OCI-LY7 (cell line): ENCODE measurements at regions not wholly inside any gene's neighbourhood (a gene's known extent, or its start where the extent isn't known, plus 50 kb on each side); places are given as distances from the start of the nearest gene placed in this dataset.

Experiments used
- BruUV-seq: library from RNA; stranded (reverse); fragments of 400-500 nt; replicated peaks from 2 replicates; lab custom pipeline; 2021; lab: Mats Ljungman, UMichigan
- CTCF ChIA-PET: fragments of 300-600 bp; sonication (Branson Sonifier 250); formaldehyde crosslinking; loops from one replicate; lab custom pipeline; 2022; ENCODE audit warnings: antibody characterized with exemption; ENCODE audit not compliant: unreplicated experiment; lab: Charles Lee
- POLR2A ChIA-PET: fragments of 300-600 bp; sonication (Branson Sonifier 250); formaldehyde crosslinking; loops from one replicate; lab custom pipeline; 2022; ENCODE audit warnings: antibody characterized with exemption; lab: Charles Lee
- DNase-seq: peaks from one replicate; pipeline ENCODE4 v3.0.0-alpha.2; 2015; ENCODE audit warnings: low spot score
- H2AFZ ChIP-seq: fragments of 200-600 bp; sonication (generic), shearing (Covaris generic); 2 replicates; pipeline ENCODE4 v1.6.1; 2014; ENCODE audit warnings: mild to moderate bottlenecking, antibody characterized with exemption, low read length, moderate library complexity
- H3K27ac ChIP-seq: fragments of 200-600 bp; sonication (generic); 2 replicates; pipeline ENCODE4 v1.5.1; 2014; ENCODE audit warnings: mixed run types, low read depth, mild to moderate bottlenecking, moderate library complexity, low read length, inconsistent platforms; ENCODE audit not compliant: poor library complexity, severe bottlenecking
- H3K36me3 ChIP-seq: fragments of 200-600 bp; sonication (generic); 2 replicates; pipeline ENCODE4 v1.6.1; 2014; ENCODE audit warnings: mild to moderate bottlenecking, antibody characterized with exemption, low read length, moderate library complexity, mixed read lengths; ENCODE audit not compliant: insufficient read depth
- H3K4me1 ChIP-seq: fragments of 200-600 bp; sonication (generic); 2 replicates; pipeline ENCODE4 v1.5.1; 2014; ENCODE audit warnings: mild to moderate bottlenecking, low read length; ENCODE audit not compliant: insufficient read depth, poor library complexity, severe bottlenecking
- H3K4me2 ChIP-seq: fragments of 200-600 bp; sonication (generic); 2 replicates; pipeline ENCODE4 v1.6.1; 2014; ENCODE audit warnings: mild to moderate bottlenecking, low read length
- H3K4me3 ChIP-seq: fragments of 200-600 bp; sonication (generic); 2 replicates; pipeline ENCODE4 v1.5.1; 2014; ENCODE audit warnings: mild to moderate bottlenecking, low read depth, low read length; ENCODE audit not compliant: poor library complexity, severe bottlenecking
- H3K79me2 ChIP-seq: fragments of 200-600 bp; sonication (generic); 2 replicates; pipeline ENCODE4 v1.6.1; 2016; ENCODE audit warnings: low read depth, mild to moderate bottlenecking, low read length, moderate library complexity, mixed read lengths; ENCODE audit not compliant: insufficient read depth
- H3K9me2 ChIP-seq: fragments of 200-600 bp; sonication (generic); 2 replicates; pipeline ENCODE4 v1.6.1; 2016; ENCODE audit warnings: mild to moderate bottlenecking, low read length, mixed read lengths; ENCODE audit not compliant: insufficient read depth
- H3K9me3 ChIP-seq: fragments of 200-600 bp; sonication (generic); 2 replicates; pipeline ENCODE4 v1.6.1; 2014; ENCODE audit warnings: mild to moderate bottlenecking, mixed run types, low read length, mixed read lengths
- H4K20me1 ChIP-seq: fragments of 200-600 bp; sonication (generic); 2 replicates; pipeline ENCODE4 v1.6.1; 2014; ENCODE audit warnings: mild to moderate bottlenecking, antibody characterized with exemption, low read length, moderate library complexity, mixed read lengths; ENCODE audit not compliant: insufficient read depth
- EZH2phosphoT487 ChIP-seq: fragments of 200-600 bp; sonication (generic); IDR thresholded peaks from 2 replicates; pipeline ENCODE4 v1.6.1; 2018; ENCODE audit warnings: low read depth, borderline replicate concordance, mild to moderate bottlenecking, mixed run types, antibody characterized with exemption, low read length, moderate library complexity, mixed read lengths
- intact Hi-C: fragments of 100-400 bp; cut with micrococcal nuclease; formaldehyde crosslinking; loops from one replicate; pipeline ENCODE4 v1.10.0; 2022; ENCODE audit not compliant: unreplicated experiment
- TF ChIP-seq, protein P1 (sequence below): fragments of 200-600 bp; sonication (generic); conservative IDR thresholded peaks from 2 replicates; pipeline ENCODE4 v1.5.1; 2014; ENCODE audit warnings: mild to moderate bottlenecking, antibody characterized with exemption, low read length, moderate library complexity, mixed read lengths

DNA sequence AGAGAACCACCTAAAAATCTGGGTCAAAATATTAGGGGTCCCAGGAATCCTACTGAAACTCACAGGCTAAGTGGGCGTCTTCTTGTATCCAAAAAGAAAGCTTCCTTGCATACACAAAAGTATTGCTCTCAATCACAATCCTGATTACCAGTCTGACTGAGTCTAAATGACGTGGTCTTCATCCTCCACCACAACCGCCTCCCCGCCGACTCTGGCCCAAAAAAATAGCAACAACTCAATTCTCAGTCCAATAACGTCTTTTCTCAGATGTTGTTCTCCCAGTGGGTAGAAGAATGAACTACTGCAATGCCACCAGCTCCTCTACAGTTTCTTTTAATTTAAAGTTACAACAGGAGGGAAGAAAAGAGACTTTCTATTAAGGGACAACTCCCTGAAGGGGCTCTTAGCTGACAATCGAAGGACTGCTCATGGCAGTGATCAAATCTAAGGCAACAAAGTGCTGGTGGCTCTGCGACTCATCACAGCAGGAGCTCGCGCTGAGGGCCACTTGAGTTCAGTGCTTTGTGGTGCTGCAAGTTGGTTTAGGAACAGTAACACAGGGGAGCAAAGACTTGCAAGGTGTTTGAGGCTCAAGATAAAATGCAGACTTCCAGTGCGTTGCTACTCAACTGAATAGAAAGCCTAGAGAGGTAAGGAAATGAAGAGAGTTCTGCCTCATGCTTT is 394.1 kb downstream of the BCAT1 start:
- H4K20me1 ChIP-seq = no peaks in the 10 kb centered on the region
- no peak overlapping the region for H3K4me3 ChIP-seq
- H3K79me2 ChIP-seq = no peaks in the 10 kb centered on the region
- ChIA-PET POLR2A (interaction anchor here (0.7 kb wide), 1 partner anchor 268 kb away, joined by 6 read pairs; no protein-coding TSS in a partner anchor), CTCF (no interaction called here)
- no peaks in the 10 kb centered on the region for H3K9me3 ChIP-seq
- no peak overlapping the region for H3K4me2 ChIP-seq
- H3K27ac ChIP-seq = no peak overlapping the region
- DNase-seq = no peak
- intact Hi-C loops = no loop called here
- H3K36me3 ChIP-seq = no peaks in the 10 kb centered on the region
- H3K4me1 ChIP-seq = no peaks in the 10 kb centered on the region
- H2AFZ ChIP-seq = no peak overlapping the region
- BruUV-seq = no TSS peak
- H3K9me2 ChIP-seq = no peaks in the 10 kb centered on the region
- TF ChIP-seq, protein P1, sequence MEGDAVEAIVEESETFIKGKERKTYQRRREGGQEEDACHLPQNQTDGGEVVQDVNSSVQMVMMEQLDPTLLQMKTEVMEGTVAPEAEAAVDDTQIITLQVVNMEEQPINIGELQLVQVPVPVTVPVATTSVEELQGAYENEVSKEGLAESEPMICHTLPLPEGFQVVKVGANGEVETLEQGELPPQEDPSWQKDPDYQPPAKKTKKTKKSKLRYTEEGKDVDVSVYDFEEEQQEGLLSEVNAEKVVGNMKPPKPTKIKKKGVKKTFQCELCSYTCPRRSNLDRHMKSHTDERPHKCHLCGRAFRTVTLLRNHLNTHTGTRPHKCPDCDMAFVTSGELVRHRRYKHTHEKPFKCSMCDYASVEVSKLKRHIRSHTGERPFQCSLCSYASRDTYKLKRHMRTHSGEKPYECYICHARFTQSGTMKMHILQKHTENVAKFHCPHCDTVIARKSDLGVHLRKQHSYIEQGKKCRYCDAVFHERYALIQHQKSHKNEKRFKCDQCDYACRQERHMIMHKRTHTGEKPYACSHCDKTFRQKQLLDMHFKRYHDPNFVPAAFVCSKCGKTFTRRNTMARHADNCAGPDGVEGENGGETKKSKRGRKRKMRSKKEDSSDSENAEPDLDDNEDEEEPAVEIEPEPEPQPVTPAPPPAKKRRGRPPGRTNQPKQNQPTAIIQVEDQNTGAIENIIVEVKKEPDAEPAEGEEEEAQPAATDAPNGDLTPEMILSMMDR = no peak
- no peak for TF ChIP-seq EZH2phosphoT487

DNA sequence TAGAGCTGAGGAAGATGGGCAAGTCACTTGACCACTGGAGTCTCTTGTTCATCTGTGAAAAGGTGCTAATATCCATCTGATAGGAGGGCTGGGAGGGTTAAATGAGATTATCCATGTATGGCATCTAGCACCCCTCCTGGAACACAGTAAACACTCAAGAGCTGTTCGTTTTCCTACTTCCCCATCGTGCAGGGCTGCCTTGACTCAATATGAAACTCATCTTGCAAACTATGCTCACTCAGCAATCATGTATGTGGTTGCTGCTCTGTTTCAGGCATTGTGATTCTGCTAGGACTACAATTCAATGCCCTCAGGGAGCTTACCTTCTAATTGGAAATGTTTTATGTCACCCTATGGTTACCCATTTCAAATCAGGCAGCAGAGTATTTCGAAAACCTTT is 395.6 kb downstream of the BCAT1 start:
- no peak for DNase-seq
- Histone ChIP-seq H3K79me2 (no peaks in the 10 kb centered on the region), H4K20me1 (no peaks in the 10 kb centered on the region), H3K4me3 (no peak overlapping the region), H3K4me1 (no peaks in the 10 kb centered on the region), H3K9me3 (no peaks in the 10 kb centered on the region), H3K36me3 (no peaks in the 10 kb centered on the region), H3K27ac (no peak overlapping the region), H3K4me2 (no peak overlapping the region), H3K9me2 (no peaks in the 10 kb centered on the region), H2AFZ (no peak overlapping the region)
- CTCF ChIA-PET = no interaction called here
- no TSS peak for BruUV-seq
- POLR2A ChIA-PET = no interaction called here
- intact Hi-C loops = no loop called here
- TF ChIP-seq, protein P1 = no peak
- no peak for TF ChIP-seq EZH2phosphoT487

DNA sequence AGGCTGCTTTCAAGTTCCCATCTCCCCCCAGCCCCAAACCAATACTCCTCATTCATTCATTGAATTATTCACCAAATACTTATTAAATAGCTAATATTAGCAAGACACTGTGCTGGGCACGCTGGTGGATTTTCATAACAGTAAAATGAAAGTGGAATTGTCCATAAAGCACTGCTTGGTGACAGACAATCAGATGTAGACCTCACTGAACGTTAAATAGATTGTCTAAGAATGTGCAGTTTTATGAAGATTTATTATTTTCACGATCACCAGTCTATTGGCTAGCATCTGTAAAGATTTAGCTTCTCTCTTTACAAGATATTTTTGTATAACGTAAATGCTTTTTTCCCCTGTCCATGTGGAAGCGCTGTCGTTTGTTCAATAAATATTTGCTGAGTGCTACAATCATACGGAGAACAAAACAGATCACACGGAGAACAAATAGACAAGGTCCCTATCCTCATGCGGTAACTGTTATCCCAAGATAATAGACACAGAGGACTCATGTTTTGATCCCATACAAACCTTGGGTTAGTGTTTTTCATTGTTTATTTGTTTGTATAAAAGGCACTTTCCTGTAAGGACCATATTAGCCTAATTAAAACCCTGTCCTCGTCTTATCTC is 397.6 kb downstream of the BCAT1 start:
- TF ChIP-seq EZH2phosphoT487 = no peak
- TF ChIP-seq, protein P1 = no peak
- Histone ChIP-seq H3K9me3 (no peaks in the 10 kb centered on the region), H3K4me2 (no peak overlapping the region), H4K20me1 (no peaks in the 10 kb centered on the region), H3K36me3 (no peaks in the 10 kb centered on the region), H2AFZ (no peak overlapping the region), H3K27ac (no peak overlapping the region), H3K4me1 (no peaks in the 10 kb centered on the region), H3K9me2 (no peaks in the 10 kb centered on the region), H3K4me3 (no peak overlapping the region), H3K79me2 (no peaks in the 10 kb centered on the region)
- DNase-seq = no peak
- ChIA-PET CTCF (no interaction called here), POLR2A (no interaction called here)
- BruUV-seq = no TSS peak
- intact Hi-C loops = no loop called here
